ENCODE measurements at regions not wholly inside any gene's neighbourhood (a gene's known extent, or its start where the extent isn't known, plus 50 kb on each side); places are given as distances from the start of the nearest gene placed in this dataset.

- no peaks in the 10 kb centered on the region for H3K27me3 ChIP-seq
- TF ChIP-seq CTCF (IDR thresholded peaks at IDR 0.05), result no peak
- peak; percentile 93 for TF ChIP-seq EZH2phosphoT487 (IDR thresholded peaks at IDR 0.05)
- peaks cover 40% of the 10 kb centered on the region for H3K4me1 ChIP-seq
- peak overlapping the region; percentile 23 for H3K4me2 ChIP-seq
- peaks cover 26% of the 10 kb centered on the region for H3F3A ChIP-seq (ENCODE audit: low read depth)
- no peaks in the 10 kb centered on the region for H3K79me2 ChIP-seq (ENCODE audit: low read depth)
- no peak overlapping the region for H2AFZ ChIP-seq (replicated peaks)
- H3K9me3 Mint-ChIP-seq, result peaks cover 8% of the 10 kb centered on the region
- peaks cover 34% of the 10 kb centered on the region for H3K4me1 Mint-ChIP-seq
- peak overlapping the region; percentile 95 for H3K27ac ChIP-seq
- peak overlapping the region; percentile 62 for H3K27ac Mint-ChIP-seq
- H3K27me3 Mint-ChIP-seq (ENCODE audit: insufficient read depth, low read depth), result peaks cover 5% of the 10 kb centered on the region
- peaks cover 5% of the 10 kb centered on the region for H3K36me3 Mint-ChIP-seq
- H3K9ac ChIP-seq, result no peak overlapping the region
- H3K9me3 ChIP-seq (ENCODE audit: low read depth), result no peaks in the 10 kb centered on the region
- H3K4me3 Mint-ChIP-seq, result no peak overlapping the region
- DNase-seq (ENCODE audit: low spot score), result peak; percentile 82
- no peaks in the 10 kb centered on the region for H3K36me3 ChIP-seq
- H4K20me1 ChIP-seq (ENCODE audit: low read depth), result no peaks in the 10 kb centered on the region
- no peak overlapping the region for H3K4me3 ChIP-seq
Measured at GRCh38 chr11:95556342-95557163, 233.0 kb downstream of the FAM76B start.

- Mint-ChIP-seq H3K27me3 (ENCODE audit: insufficient read depth, low read depth) (peaks cover 5% of the 10 kb centered on the region), H3K4me1 (peaks cover 34% of the 10 kb centered on the region), H3K4me3 (no peak overlapping the region), H3K27ac (peak overlapping the region; percentile 62), H3K36me3 (peaks cover 5% of the 10 kb centered on the region), H3K9me3 (peaks cover 8% of the 10 kb centered on the region)
- H3K79me2 ChIP-seq (ENCODE audit: low read depth), result no peaks in the 10 kb centered on the region
- peaks cover 26% of the 10 kb centered on the region for H3F3A ChIP-seq (ENCODE audit: low read depth)
- H3K36me3 ChIP-seq, result no peaks in the 10 kb centered on the region
- DNase-seq (ENCODE audit: low spot score), result no peak
- H3K9ac ChIP-seq, result no peak overlapping the region
- peaks cover 40% of the 10 kb centered on the region for H3K4me1 ChIP-seq
- TF ChIP-seq EZH2phosphoT487 (IDR thresholded peaks at IDR 0.05) (no peak), CTCF (IDR thresholded peaks at IDR 0.05) (no peak)
- H3K9me3 ChIP-seq (ENCODE audit: low read depth), result no peaks in the 10 kb centered on the region
- H4K20me1 ChIP-seq (ENCODE audit: low read depth), result no peaks in the 10 kb centered on the region
- peak overlapping the region; percentile 95 for H3K27ac ChIP-seq
- H2AFZ ChIP-seq (replicated peaks), result no peak overlapping the region
- H3K27me3 ChIP-seq, result no peaks in the 10 kb centered on the region
- H3K4me2 ChIP-seq, result peak overlapping the region; percentile 23
- no peak overlapping the region for H3K4me3 ChIP-seq
Measured at GRCh38 chr11:95556011-95556341, 233.6 kb downstream of the FAM76B start.

- Histone ChIP-seq H3F3A (ENCODE audit: low read depth) (peaks cover 26% of the 10 kb centered on the region), H4K20me1 (ENCODE audit: low read depth) (no peaks in the 10 kb centered on the region), H3K9me3 (ENCODE audit: low read depth) (no peaks in the 10 kb centered on the region), H3K4me2 (peak overlapping the region; percentile 41), H3K27me3 (no peaks in the 10 kb centered on the region), H3K27ac (peak overlapping the region; percentile 95), H3K4me3 (no peak overlapping the region), H3K79me2 (ENCODE audit: low read depth) (no peaks in the 10 kb centered on the region), H3K4me1 (peaks cover 40% of the 10 kb centered on the region), H2AFZ (replicated peaks) (no peak overlapping the region), H3K9ac (no peak overlapping the region), H3K36me3 (no peaks in the 10 kb centered on the region)
- Mint-ChIP-seq H3K4me3 (no peak overlapping the region), H3K36me3 (peaks cover 7% of the 10 kb centered on the region), H3K9me3 (peaks cover 9% of the 10 kb centered on the region), H3K27ac (peak overlapping the region; percentile 32), H3K27me3 (ENCODE audit: insufficient read depth, low read depth) (peaks cover 2% of the 10 kb centered on the region), H3K4me1 (peaks cover 34% of the 10 kb centered on the region)
- TF ChIP-seq EZH2 (IDR thresholded peaks at IDR 0.05) (no peak), EZH2phosphoT487 (IDR thresholded peaks at IDR 0.05) (no peak), CTCF (IDR thresholded peaks at IDR 0.05) (no peak)
- no peak for DNase-seq (ENCODE audit: low spot score)
Measured at GRCh38 chr11:95554911-95555310, 234.7 kb downstream of the FAM76B start.
